CD14-positive monocyte (primary cell): ENCODE measurements at regions not wholly inside any gene's neighbourhood (a gene's known extent, or its start where the extent isn't known, plus 50 kb on each side); places are given as distances from the start of the nearest gene placed in this dataset.

Source experiments
- DNase-seq, 3 donors: peaks; one replicate each; pipeline ENCODE4 v3.0.0-alpha.2; 2011 to 2022
- H2AFZ ChIP-seq: 2 replicates; pipeline ENCODE4 v1.6.0; 2012; ENCODE audit warnings: mild to moderate bottlenecking, low read depth, low read length, inconsistent platforms; ENCODE audit not compliant: insufficient read depth, poor library complexity, severe bottlenecking
- H3K27ac ChIP-seq, 2 donors: 1 replicate in 1 of 2; 2 replicates in 1 of 2; pipeline ENCODE4 v1.5.1; 2012 to 2013; ENCODE audit warnings: low read length in 2 of 2, control low read depth in 1 of 2, inconsistent platforms in 1 of 2, low read depth in 1 of 2, mild to moderate bottlenecking in 1 of 2
- H3K27me3 ChIP-seq, 2 donors: one replicate each; pipeline versions ENCODE4 v1.6.0 to v1.6.1; 2011 to 2013; ENCODE audit warnings: low read length in 2 of 2; ENCODE audit not compliant: control insufficient read depth in 2 of 2, insufficient read depth in 2 of 2
- H3K36me3 ChIP-seq, 2 donors: replicated peaks in 1 of 2; 1 replicate in 1 of 2; 2 replicates in 1 of 2; pipeline versions ENCODE4 v1.5.1 to v1.6.1; 2012 to 2013; ENCODE audit warnings: low read length in 2 of 2, control low read depth in 1 of 2, inconsistent platforms in 1 of 2, mild to moderate bottlenecking in 1 of 2; ENCODE audit not compliant: insufficient read depth in 2 of 2, control insufficient read depth in 1 of 2
- H3K4me1 ChIP-seq, 2 donors: 1 replicate in 1 of 2; 2 replicates in 1 of 2; pipeline versions ENCODE4 v1.5.1 to v1.6.1; 2012 to 2013; ENCODE audit warnings: low read length in 2 of 2, control low read depth in 1 of 2, inconsistent platforms in 1 of 2, mild to moderate bottlenecking in 1 of 2, moderate library complexity in 1 of 2; ENCODE audit not compliant: insufficient read depth in 2 of 2, control insufficient read depth in 1 of 2
- H3K4me2 ChIP-seq: replicated peaks from 2 replicates; pipeline ENCODE3; 2012; ENCODE audit warnings: low read length, moderate library complexity, mild to moderate bottlenecking; ENCODE audit not compliant: poor library complexity, severe bottlenecking; ENCODE audit errors: extremely low read depth
- H3K4me3 ChIP-seq, 3 experiments: fragments of 200-600 bp in 1 of 3; sonication (generic) in 1 of 3; replicated peaks in 1 of 3; 1 replicate in 2 of 3; 2 replicates in 1 of 3; pipeline ENCODE4 v1.5.1; 2011 to 2013; ENCODE audit warnings: low read length in 3 of 3, mild to moderate bottlenecking in 3 of 3, control low read depth in 2 of 3, low read depth in 2 of 3, inconsistent platforms in 1 of 3, moderate library complexity in 1 of 3
- H3K79me2 ChIP-seq: 2 replicates; pipeline ENCODE4 v1.6.0; 2012; ENCODE audit warnings: mild to moderate bottlenecking, control low read depth, inconsistent platforms, low read length, moderate library complexity; ENCODE audit not compliant: insufficient read depth
- H3K9ac ChIP-seq: 2 replicates; pipeline ENCODE4 v1.6.0; 2017; ENCODE audit warnings: low read length, mild to moderate bottlenecking; ENCODE audit not compliant: insufficient read depth, poor library complexity, severe bottlenecking
- H3K9me3 ChIP-seq, 2 donors: replicated peaks in 1 of 2; 1 replicate in 1 of 2; 2 replicates in 1 of 2; pipeline versions ENCODE4 v1.5.1 to v1.6.1; 2012 to 2013; ENCODE audit warnings: low read length in 2 of 2, control low read depth in 1 of 2; ENCODE audit not compliant: control insufficient read depth in 1 of 2, insufficient read depth in 1 of 2
- H4K20me1 ChIP-seq: 2 replicates; pipeline ENCODE4 v1.6.0; 2012; ENCODE audit warnings: mild to moderate bottlenecking, low read length, control low read depth, moderate library complexity; ENCODE audit not compliant: insufficient read depth
- H3K27ac Mint-ChIP-seq, 7 donors: one replicate each; pipeline ENCODE4 v1.8.0; 2020; ENCODE audit warnings: mild to moderate bottlenecking in 7 of 7, mixed read lengths in 7 of 7, moderate library complexity in 6 of 7, inconsistent platforms in 2 of 7
- H3K27me3 Mint-ChIP-seq, 3 donors: one replicate each; pipeline ENCODE4 v1.8.0; 2021 to 2022; ENCODE audit warnings: low read depth in 3 of 3, mild to moderate bottlenecking in 3 of 3, mixed read lengths in 3 of 3, moderate library complexity in 3 of 3, inconsistent platforms in 1 of 3
- H3K36me3 Mint-ChIP-seq, 2 donors: one replicate each; pipeline ENCODE4 v1.8.0; 2020; ENCODE audit warnings: mixed read lengths in 2 of 2, inconsistent platforms in 1 of 2, mild to moderate bottlenecking in 1 of 2
- H3K4me1 Mint-ChIP-seq: one replicate; pipeline ENCODE4 v1.8.0; 2020; ENCODE audit warnings: mild to moderate bottlenecking, mixed read lengths
- H3K4me3 Mint-ChIP-seq, 2 donors: one replicate each; pipeline ENCODE4 v1.8.0; 2020; ENCODE audit warnings: mild to moderate bottlenecking in 2 of 2, mixed read lengths in 2 of 2, moderate library complexity in 1 of 2
- H3K9me3 Mint-ChIP-seq, 7 donors: one replicate each; pipeline ENCODE4 v1.8.0; 2020 to 2022; ENCODE audit warnings: mixed read lengths in 7 of 7, mild to moderate bottlenecking in 6 of 7, moderate library complexity in 6 of 7, inconsistent platforms in 2 of 7
- CTCF ChIP-seq: fragments of 200-600 bp; IDR thresholded peaks from one replicate; pipeline ENCODE4 v1.8.0; 2022; ENCODE audit warnings: antibody characterized with exemption, mild to moderate bottlenecking
- WGBS: methylation state at CpG from one replicate; pipeline ENCODE4 v1.1.5; 2013; ENCODE audit warnings: missing lambda C conversion rate; ENCODE audit not compliant: insufficient coverage; 5-methylcytosine and 5-hydroxymethylcytosine counted together
- intact Hi-C, 2 donors: fragments of 100-400 bp; cut with micrococcal nuclease; formaldehyde crosslinking; loops; one replicate each; pipeline versions ENCODE4 v1.15.0 to v1.15.1; 2023

GRCh38 chr21:23960769-23961168 is 1646.5 kb downstream of the MRPL39 start:
- no peak for DNase-seq
- no peak overlapping the region for H3K4me3 ChIP-seq
- intact Hi-C loops, result no loop called here
- no CpG with 5 or more reads among the region's 2 CpGs for WGBS
- no peak overlapping the region for H3K27ac Mint-ChIP-seq
- H3K36me3 Mint-ChIP-seq, result no peaks in the 10 kb centered on the region
- no peaks in the 10 kb centered on the region for H3K4me1 Mint-ChIP-seq
- peaks cover 0 to 3% (median 0%) of the 10 kb centered on the region in 7 donors for H3K9me3 Mint-ChIP-seq
- no peak overlapping the region for H2AFZ ChIP-seq
- peaks cover 0 to 6% (median 0%) of the 10 kb centered on the region in 3 donors for H3K27me3 Mint-ChIP-seq
- no peak for TF ChIP-seq CTCF
- H3K79me2 ChIP-seq, result no peaks in the 10 kb centered on the region
- H3K9me3 ChIP-seq, result no peaks in the 10 kb centered on the region
- H3K9ac ChIP-seq, result no peak overlapping the region
- H3K4me3 Mint-ChIP-seq, result no peak overlapping the region
- H3K4me2 ChIP-seq, result no peak overlapping the region
- H4K20me1 ChIP-seq, result no peaks in the 10 kb centered on the region
- peaks cover 0 to 2% of the 10 kb centered on the region in 2 donors for H3K27me3 ChIP-seq
- H3K36me3 ChIP-seq, result no peaks in the 10 kb centered on the region
- no peaks in the 10 kb centered on the region for H3K4me1 ChIP-seq
- no peak overlapping the region for H3K27ac ChIP-seq

GRCh38 chr21:23955135-23955843 is 1652.0 kb downstream of the MRPL39 start:
- intact Hi-C loops, result no loop called here
- no peak overlapping the region for H3K27ac ChIP-seq
- no peaks in the 10 kb centered on the region for H3K4me1 ChIP-seq
- Mint-ChIP-seq H3K4me1 (peaks cover 5% of the 10 kb centered on the region), H3K36me3 (no peaks in the 10 kb centered on the region), H3K27me3 (peaks cover 0 to 2% (median 2%) of the 10 kb centered on the region in 3 donors), H3K9me3 (no peaks in the 10 kb centered on the region), H3K4me3 (no peak overlapping the region), H3K27ac (no peak overlapping the region)
- WGBS, result 0% methylated on average over 1 of the region's 5 CpGs
- H3K4me2 ChIP-seq, result no peak overlapping the region
- H4K20me1 ChIP-seq, result no peaks in the 10 kb centered on the region
- no peak for TF ChIP-seq CTCF
- H3K36me3 ChIP-seq, result no peaks in the 10 kb centered on the region
- no peaks in the 10 kb centered on the region for H3K9me3 ChIP-seq
- H3K4me3 ChIP-seq, result no peak overlapping the region
- H3K27me3 ChIP-seq, result peaks cover 0 to 2% of the 10 kb centered on the region in 2 donors
- no peak overlapping the region for H3K9ac ChIP-seq
- no peak overlapping the region for H2AFZ ChIP-seq
- no peaks in the 10 kb centered on the region for H3K79me2 ChIP-seq
- no peak for DNase-seq
